ENCODE measurements at regions not wholly inside any gene's neighbourhood (a gene's known extent, or its start where the extent isn't known, plus 50 kb on each side); places are given as distances from the start of the nearest gene placed in this dataset.

DNA sequence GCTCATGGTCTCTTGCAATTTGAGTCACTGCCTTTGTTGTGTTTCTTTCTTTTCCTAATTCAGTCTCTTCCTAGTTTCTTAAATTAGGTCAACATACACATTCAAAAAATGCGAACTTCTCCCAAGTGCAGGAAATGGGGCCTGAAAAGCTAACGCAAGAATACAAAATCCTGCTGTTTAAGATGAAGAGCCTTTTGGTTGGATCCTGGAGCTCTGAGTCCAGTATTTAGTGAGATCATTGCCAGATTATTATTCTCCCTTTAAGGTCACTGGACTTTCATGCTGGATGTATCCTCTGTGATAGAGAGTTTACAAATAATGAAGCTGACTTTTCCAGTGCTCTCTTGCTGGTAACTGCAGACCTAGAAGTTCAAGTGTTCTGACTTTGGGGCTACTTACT is 401.9 kb upstream of the MKI67 start:
- TF ChIP-seq, protein P1, sequence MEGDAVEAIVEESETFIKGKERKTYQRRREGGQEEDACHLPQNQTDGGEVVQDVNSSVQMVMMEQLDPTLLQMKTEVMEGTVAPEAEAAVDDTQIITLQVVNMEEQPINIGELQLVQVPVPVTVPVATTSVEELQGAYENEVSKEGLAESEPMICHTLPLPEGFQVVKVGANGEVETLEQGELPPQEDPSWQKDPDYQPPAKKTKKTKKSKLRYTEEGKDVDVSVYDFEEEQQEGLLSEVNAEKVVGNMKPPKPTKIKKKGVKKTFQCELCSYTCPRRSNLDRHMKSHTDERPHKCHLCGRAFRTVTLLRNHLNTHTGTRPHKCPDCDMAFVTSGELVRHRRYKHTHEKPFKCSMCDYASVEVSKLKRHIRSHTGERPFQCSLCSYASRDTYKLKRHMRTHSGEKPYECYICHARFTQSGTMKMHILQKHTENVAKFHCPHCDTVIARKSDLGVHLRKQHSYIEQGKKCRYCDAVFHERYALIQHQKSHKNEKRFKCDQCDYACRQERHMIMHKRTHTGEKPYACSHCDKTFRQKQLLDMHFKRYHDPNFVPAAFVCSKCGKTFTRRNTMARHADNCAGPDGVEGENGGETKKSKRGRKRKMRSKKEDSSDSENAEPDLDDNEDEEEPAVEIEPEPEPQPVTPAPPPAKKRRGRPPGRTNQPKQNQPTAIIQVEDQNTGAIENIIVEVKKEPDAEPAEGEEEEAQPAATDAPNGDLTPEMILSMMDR (IDR thresholded peaks at IDR 0.05 in 2 of 3, conservative IDR thresholded peaks at IDR 0.05 in 1 of 3; ENCODE audit: borderline replicate concordance in 1 of 3, insufficient read depth in 1 of 3, low read depth in 2 of 3, low read length in 2 of 3), result no peak
- TF ChIP-seq TCF7L2 (IDR thresholded peaks at IDR 0.05; ENCODE audit: borderline replicate concordance, extremely low read depth, insufficient read depth, insufficient read length) (no peak), POLR2A (IDR thresholded peaks at IDR 0.05; ENCODE audit: borderline replicate concordance, extremely low read depth, insufficient read depth, insufficient read length) (no peak), ATF3 (IDR thresholded peaks at IDR 0.05) (no peak), ZNF274 (IDR thresholded peaks at IDR 0.05; ENCODE audit: low read depth, low read length) (no peak), CEBPB (IDR thresholded peaks at IDR 0.05; ENCODE audit: low read depth) (no peak), YY1 (IDR thresholded peaks at IDR 0.05; ENCODE audit: extremely low read depth, insufficient replicate concordance, low read depth, low read length) (no peak), POLR2AphosphoS5 (IDR thresholded peaks at IDR 0.05; ENCODE audit: low read depth, low read length) (no peak), EZH2phosphoT487 (IDR thresholded peaks at IDR 0.05; ENCODE audit: borderline replicate concordance) (no peak), EZH2 (IDR thresholded peaks at IDR 0.05) (no peak)
- TF ChIP-seq, protein P2, sequence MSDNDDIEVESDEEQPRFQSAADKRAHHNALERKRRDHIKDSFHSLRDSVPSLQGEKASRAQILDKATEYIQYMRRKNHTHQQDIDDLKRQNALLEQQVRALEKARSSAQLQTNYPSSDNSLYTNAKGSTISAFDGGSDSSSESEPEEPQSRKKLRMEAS (IDR thresholded peaks at IDR 0.05), result no peak
- TF ChIP-seq, protein P3, sequence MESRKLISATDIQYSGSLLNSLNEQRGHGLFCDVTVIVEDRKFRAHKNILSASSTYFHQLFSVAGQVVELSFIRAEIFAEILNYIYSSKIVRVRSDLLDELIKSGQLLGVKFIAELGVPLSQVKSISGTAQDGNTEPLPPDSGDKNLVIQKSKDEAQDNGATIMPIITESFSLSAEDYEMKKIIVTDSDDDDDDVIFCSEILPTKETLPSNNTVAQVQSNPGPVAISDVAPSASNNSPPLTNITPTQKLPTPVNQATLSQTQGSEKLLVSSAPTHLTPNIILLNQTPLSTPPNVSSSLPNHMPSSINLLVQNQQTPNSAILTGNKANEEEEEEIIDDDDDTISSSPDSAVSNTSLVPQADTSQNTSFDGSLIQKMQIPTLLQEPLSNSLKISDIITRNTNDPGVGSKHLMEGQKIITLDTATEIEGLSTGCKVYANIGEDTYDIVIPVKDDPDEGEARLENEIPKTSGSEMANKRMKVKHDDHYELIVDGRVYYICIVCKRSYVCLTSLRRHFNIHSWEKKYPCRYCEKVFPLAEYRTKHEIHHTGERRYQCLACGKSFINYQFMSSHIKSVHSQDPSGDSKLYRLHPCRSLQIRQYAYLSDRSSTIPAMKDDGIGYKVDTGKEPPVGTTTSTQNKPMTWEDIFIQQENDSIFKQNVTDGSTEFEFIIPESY (IDR thresholded peaks at IDR 0.05; ENCODE audit: extremely low read depth, insufficient replicate concordance, low read length), result no peak
- TF ChIP-seq, protein P4, sequence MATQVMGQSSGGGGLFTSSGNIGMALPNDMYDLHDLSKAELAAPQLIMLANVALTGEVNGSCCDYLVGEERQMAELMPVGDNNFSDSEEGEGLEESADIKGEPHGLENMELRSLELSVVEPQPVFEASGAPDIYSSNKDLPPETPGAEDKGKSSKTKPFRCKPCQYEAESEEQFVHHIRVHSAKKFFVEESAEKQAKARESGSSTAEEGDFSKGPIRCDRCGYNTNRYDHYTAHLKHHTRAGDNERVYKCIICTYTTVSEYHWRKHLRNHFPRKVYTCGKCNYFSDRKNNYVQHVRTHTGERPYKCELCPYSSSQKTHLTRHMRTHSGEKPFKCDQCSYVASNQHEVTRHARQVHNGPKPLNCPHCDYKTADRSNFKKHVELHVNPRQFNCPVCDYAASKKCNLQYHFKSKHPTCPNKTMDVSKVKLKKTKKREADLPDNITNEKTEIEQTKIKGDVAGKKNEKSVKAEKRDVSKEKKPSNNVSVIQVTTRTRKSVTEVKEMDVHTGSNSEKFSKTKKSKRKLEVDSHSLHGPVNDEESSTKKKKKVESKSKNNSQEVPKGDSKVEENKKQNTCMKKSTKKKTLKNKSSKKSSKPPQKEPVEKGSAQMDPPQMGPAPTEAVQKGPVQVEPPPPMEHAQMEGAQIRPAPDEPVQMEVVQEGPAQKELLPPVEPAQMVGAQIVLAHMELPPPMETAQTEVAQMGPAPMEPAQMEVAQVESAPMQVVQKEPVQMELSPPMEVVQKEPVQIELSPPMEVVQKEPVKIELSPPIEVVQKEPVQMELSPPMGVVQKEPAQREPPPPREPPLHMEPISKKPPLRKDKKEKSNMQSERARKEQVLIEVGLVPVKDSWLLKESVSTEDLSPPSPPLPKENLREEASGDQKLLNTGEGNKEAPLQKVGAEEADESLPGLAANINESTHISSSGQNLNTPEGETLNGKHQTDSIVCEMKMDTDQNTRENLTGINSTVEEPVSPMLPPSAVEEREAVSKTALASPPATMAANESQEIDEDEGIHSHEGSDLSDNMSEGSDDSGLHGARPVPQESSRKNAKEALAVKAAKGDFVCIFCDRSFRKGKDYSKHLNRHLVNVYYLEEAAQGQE (IDR thresholded peaks at IDR 0.05; ENCODE audit: low read depth), result no peak
